HG02852 (cell line): ENCODE measurements at regions not wholly inside any gene's neighbourhood (a gene's known extent, or its start where the extent isn't known, plus 50 kb on each side); places are given as distances from the start of the nearest gene placed in this dataset.
"Not testable (repeated sequence)": the region's sequence is repeated elsewhere in the genome, so short reads cannot be mapped to it uniquely, and the experiment has no call there.

ENCODE experiments used
- ATAC-seq: cut with Tn5 transposase; IDR thresholded peaks from one replicate; pipeline ENCODE4 v1.9.1; 2021; ENCODE audit warnings: mild to moderate bottlenecking, moderate library complexity; ENCODE audit not compliant: unreplicated experiment

DNA sequence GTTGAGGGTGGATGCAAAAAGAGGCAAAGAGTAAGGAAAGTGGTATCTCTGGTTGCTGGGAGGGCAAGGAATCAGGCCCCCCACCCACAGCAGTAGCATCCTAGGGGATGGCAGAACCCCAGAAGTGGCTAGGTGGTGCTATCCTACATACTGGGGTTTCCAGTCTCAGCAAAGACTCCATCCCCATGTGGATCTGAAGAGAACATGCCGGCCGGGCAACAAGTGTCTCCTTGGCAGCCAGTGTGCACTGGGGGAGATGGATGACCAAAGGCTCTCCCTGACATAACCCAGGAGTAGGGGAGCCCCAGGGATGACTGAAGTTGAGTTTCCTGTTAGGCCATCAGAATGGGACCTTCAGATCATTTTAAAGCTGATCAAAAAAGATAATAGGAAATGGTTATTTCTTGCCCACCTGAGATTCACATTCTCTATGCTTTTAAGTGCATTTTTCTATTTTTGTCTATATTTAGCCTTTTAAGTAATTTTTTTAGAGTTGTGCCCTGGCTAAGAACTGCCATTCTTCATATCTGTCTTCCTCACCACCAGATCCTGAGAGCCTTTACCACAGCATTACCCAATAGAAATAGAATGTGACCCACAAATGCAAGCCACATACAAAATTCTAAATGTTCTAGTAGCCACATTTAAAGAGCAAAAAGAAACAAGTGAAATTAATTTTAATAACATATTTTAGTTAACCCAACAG lies 78.7 kb upstream of the SMIM23 start:
- ATAC-seq: no peak

GRCh38 chr5:171707442-171707792 lies 78.2 kb upstream of the SMIM23 start:
- ATAC-seq: no peak

DNA sequence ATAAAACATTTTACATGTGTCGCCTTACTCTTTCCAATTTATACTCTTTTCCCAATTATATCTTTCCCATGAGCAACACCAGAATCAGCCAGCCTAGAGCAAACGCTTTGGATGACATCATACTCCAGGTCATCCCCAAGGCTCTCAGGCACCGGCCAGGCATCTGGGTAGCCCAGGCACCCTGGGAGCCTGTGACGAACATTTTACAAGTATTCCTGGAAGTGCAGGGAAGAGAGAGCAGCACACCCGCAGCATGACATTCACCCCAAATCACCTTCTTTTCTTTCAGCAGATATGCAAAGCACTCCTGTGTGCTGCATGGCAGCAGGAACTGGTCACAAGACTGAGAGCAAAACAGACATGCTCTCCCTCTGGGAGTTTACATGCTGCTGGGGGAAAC lies 75.7 kb upstream of the SMIM23 start:
- no peak for ATAC-seq

- no peak for ATAC-seq
These were observed 75.1 kb upstream of the SMIM23 start for GRCh38 chr5:171710451-171711024.

DNA sequence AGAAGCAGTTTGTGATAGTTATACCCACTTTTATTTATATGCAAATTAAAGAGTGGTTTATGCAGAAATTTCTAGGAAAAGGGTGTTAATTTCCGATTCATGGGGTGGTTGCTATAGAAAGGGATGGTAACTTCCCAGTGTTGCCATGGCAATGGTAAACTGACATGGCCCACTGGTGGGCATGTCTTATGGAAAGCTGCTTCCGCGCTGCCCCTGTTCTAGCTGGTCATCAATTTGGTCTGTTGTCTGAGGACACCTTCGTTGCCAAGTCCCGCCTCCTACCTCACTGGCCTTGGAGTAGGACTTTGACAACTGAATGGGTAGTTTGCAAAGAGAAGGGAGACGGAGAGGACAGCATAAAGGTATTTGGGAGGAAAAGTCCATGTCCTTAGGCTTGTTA lies 74.0 kb upstream of the SMIM23 start:
- no peak for ATAC-seq

DNA sequence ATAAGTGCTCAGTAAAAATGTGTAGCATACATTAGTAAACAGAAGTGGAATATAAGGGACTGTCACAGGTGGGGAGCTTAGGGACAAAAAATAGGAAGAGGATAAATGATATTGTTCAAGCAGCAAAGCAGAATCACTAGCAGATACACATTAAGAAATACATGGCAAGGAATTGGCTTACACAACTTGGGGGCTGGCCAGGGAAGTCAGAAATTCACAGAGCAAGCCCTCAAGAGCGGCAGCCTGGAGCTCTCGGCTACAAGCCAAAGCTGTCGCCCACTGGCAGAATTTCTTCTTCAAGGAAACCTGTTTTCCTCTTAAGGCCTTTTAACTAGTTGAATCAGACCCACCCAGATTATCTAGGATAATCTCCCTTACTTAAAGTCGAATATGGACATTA lies 73.0 kb upstream of the SMIM23 start:
- no peak for ATAC-seq

GRCh38 chr5:171713152-171713551 lies 72.5 kb upstream of the SMIM23 start:
- no peak for ATAC-seq

DNA sequence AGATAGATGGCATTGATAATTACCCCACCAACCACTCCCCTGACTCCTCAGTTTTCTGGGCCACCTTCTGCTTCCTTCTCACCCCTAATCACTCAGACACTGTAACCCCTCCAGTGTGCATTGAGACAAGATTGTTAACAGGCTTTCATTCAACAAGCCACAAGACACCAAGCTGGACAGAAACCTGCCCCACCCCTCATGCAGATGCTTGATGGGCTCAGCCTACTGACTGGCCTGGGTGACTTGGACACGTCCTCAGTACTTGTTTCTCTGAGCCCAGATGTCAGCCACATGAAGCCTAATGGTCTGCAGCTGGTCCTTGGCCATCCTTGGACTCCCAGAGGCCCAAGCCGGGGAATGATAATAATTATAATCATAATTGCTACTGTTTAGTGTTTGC lies 71.4 kb upstream of the SMIM23 start:
- ATAC-seq: no peak

GRCh38 chr5:171714851-171715250 lies 70.8 kb upstream of the SMIM23 start:
- no peak for ATAC-seq

GRCh38 chr5:171715551-171715950 lies 70.1 kb upstream of the SMIM23 start:
- ATAC-seq: no peak

- ATAC-seq: no peak
These were observed 65.5 kb upstream of the SMIM23 start for GRCh38 chr5:171720086-171720485.

- ATAC-seq: no peak
These were observed 64.2 kb upstream of the SMIM23 start for GRCh38 chr5:171721464-171721863.

- no peak for ATAC-seq
These were observed 61.0 kb upstream of the SMIM23 start for GRCh38 chr5:171724468-171725204.

DNA sequence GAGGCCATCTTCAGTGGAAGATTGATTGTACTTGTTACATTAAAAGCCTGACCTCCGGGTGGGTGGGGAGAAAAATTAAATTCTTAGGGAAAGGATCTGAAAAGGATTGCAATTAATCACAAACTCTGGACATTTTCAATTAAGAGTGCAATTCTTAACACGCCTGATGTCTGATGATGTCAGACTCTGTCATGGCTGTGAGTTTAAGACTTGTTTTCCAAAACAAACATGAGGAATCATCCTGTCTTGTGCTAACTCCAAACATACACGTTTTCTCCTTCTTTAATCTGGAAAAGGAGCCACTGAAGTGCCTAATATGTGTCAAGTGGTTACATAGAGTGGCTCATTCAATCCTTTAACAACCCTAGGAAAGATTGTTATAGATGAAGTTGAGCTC lies 60.4 kb upstream of the SMIM23 start:
- no peak for ATAC-seq

DNA sequence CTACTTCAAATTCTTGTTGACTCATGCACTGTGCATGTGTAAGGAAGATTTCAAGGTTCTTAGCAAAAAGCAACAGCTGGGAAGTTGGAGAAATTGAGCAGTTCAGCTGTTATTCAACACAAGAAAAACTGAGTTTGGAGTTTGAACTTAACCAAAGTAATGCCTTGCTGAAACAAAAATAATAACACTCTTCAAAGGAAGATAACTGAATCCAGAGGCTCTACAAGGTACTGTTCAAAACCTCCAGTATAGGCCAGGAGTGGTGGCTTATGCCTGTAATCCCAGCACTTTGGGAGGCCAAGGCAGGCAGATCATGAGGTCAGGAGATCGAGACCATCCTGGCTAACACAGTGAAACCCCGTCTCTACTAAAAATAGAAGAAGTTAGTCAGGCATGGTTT lies 58.8 kb upstream of the SMIM23 start:
- not testable (repeated sequence) for ATAC-seq

DNA sequence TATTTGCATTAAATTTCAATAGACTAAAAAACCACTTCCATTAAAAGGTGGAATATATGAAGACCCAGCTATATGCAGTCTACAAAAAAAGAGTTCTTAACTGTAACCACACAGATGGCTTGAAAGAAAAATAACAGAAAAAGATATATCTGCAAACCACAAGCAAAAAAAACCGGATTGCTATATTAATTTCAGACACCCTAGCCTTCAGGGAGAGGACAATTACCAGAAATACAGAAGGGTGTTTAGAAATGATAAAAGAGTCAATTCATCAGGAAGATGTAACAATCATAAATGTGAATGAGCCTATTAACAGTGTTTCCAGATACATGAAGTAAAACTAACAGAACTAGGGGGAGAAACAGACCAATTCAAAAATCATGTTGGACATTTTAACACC lies 56.9 kb upstream of the SMIM23 start:
- ATAC-seq: no peak
